PC-9 (cell line): ENCODE measurements at regions not wholly inside any gene's neighbourhood (a gene's known extent, or its start where the extent isn't known, plus 50 kb on each side); places are given as distances from the start of the nearest gene placed in this dataset.

Experiments
- CTCF ChIP-seq: fragments of 200-600 bp; sonication (generic); conservative IDR thresholded peaks from 2 replicates; pipeline ENCODE4 v1.6.1; 2017; ENCODE audit warnings: mixed run types, antibody characterized with exemption, mild to moderate bottlenecking, moderate library complexity
- EZH2 ChIP-seq: fragments of 200-600 bp; sonication (generic); IDR thresholded peaks from 2 replicates; pipeline ENCODE4 v1.8.0; 2017; ENCODE audit warnings: antibody characterized with exemption, low read depth

- no peak for TF ChIP-seq CTCF
- TF ChIP-seq EZH2, result no peak
Observed at GRCh38 chr6:1122083-1122482, 189.8 kb upstream of the FOXQ1 start.
